HepG2 (cell line): ENCODE measurements at regions not wholly inside any gene's neighbourhood (a gene's known extent, or its start where the extent isn't known, plus 50 kb on each side); places are given as distances from the start of the nearest gene placed in this dataset.

ENCODE experiments used
- ATAC-seq: fragments of 200-7000 bp; cut with Tn5 transposase; 3 replicates; pipeline ENCODE4 v1.9.1; 2020; ENCODE audit warnings: mild to moderate bottlenecking, moderate library complexity
- BruUV-seq: library from RNA; stranded (reverse); fragments of 400-500 nt; replicated peaks from 2 replicates; lab custom pipeline; 2021; lab: Mats Ljungman, UMichigan
- CTCF ChIA-PET: fragments of 300-600 bp; formaldehyde crosslinking; extraction: SDS; loops from one replicate; lab custom pipeline; 2021; ENCODE audit warnings: low total read pairs, inconsistent platforms, low intra/inter-chr PET ratio; lab: Yijun Ruan, JAX
- POLR2A ChIA-PET: fragments of 350-600 bp; sonication (Branson Sonifier 250); formaldehyde crosslinking; loops from one replicate; lab custom pipeline; 2020; ENCODE audit warnings: antibody characterized with exemption, inconsistent platforms; lab: Yijun Ruan, JAX
- DNase-seq: peaks from one replicate; pipeline ENCODE4 v3.0.0-alpha.2; 2015; ENCODE audit warnings: low spot score
- FAIRE-seq: peaks from 3 replicates; lab custom pipeline; 2011; peaks lifted over from hg19 to GRCh38; lab: Jason Lieb, UNC
- H2AFZ ChIP-seq: one replicate; pipeline ENCODE4 v1.6.1; 2011; ENCODE audit warnings: low read length, inconsistent platforms
- H3K27ac ChIP-seq: fragments of 300-600 bp; 3 replicates; pipeline ENCODE4 v1.8.0; 2011; ENCODE audit warnings: mixed run types, mild to moderate bottlenecking, mixed read lengths, low read length, inconsistent platforms; ENCODE audit not compliant: insufficient read depth; ENCODE audit errors: extremely low read length
- H3K27me3 ChIP-seq, 2 experiments: fragments of 200-600 bp in 1 of 2; 2 replicates in 1 of 2; 3 replicates in 1 of 2; pipeline versions ENCODE4 v1.6.0 to v1.8.0; 2011; ENCODE audit warnings: low read length in 2 of 2, mild to moderate bottlenecking in 2 of 2, moderate library complexity in 2 of 2, inconsistent platforms in 1 of 2; ENCODE audit not compliant: insufficient read depth in 2 of 2, control insufficient read depth in 1 of 2
- H3K36me3 ChIP-seq, 2 experiments: fragments of 200-600 bp in 1 of 2; replicated peaks in 1 of 2; 2 replicates in 1 of 2; 3 replicates in 1 of 2; pipeline versions ENCODE4 v1.5.1 to v1.8.0; 2011; ENCODE audit warnings: low read length in 2 of 2, inconsistent platforms in 1 of 2; ENCODE audit not compliant: insufficient read depth in 2 of 2, control insufficient read depth in 1 of 2
- H3K4me1 ChIP-seq: 2 replicates; pipeline ENCODE4 v1.5.1; 2012; ENCODE audit warnings: low read length, inconsistent platforms; ENCODE audit not compliant: insufficient read depth
- H3K4me2 ChIP-seq: 2 replicates; pipeline ENCODE4 v1.6.0; 2011; ENCODE audit warnings: low read depth, low read length, inconsistent platforms
- H3K4me3 ChIP-seq, 3 experiments: fragments of 200-600 bp in 1 of 3; sonication (generic), shearing (Covaris generic) in 1 of 3; replicated peaks in 1 of 3; 2 replicates each; pipeline ENCODE4 v1.5.1; 2011 to 2016; ENCODE audit warnings: low read length in 3 of 3, inconsistent platforms in 2 of 3, low read depth in 2 of 3, mild to moderate bottlenecking in 2 of 3, control low read depth in 1 of 3, mixed read lengths in 1 of 3; ENCODE audit not compliant: insufficient read depth in 1 of 3
- H3K79me2 ChIP-seq: one replicate; pipeline ENCODE4 v1.6.1; 2011; ENCODE audit warnings: low read length, inconsistent platforms; ENCODE audit not compliant: insufficient read depth
- H3K9ac ChIP-seq: 2 replicates; pipeline ENCODE4 v1.6.0; 2011; ENCODE audit warnings: mild to moderate bottlenecking, low read depth, low read length, inconsistent platforms; ENCODE audit not compliant: insufficient read depth
- H3K9me3 ChIP-seq: 2 replicates; pipeline ENCODE4 v1.5.1; 2012; ENCODE audit warnings: mild to moderate bottlenecking, low read length
- H4K20me1 ChIP-seq: 2 replicates; pipeline ENCODE4 v1.6.0; 2011; ENCODE audit warnings: inconsistent platforms, mild to moderate bottlenecking, low read length, moderate library complexity; ENCODE audit not compliant: insufficient read depth
- ATF1 ChIP-seq: IDR thresholded peaks from 2 replicates; pipeline ENCODE4 v1.6.1; 2016; ENCODE audit warnings: mild to moderate bottlenecking, control low read depth
- ELK4 ChIP-seq: sonication (generic); formaldehyde crosslinking; IDR thresholded peaks from 2 replicates; pipeline ENCODE4 v1.9.0; 2021; ENCODE audit warnings: missing genetic modification reagents, borderline replicate concordance
- HNF4A ChIP-seq: sonication (generic); formaldehyde crosslinking; IDR thresholded peaks from 2 replicates; pipeline ENCODE4 v1.4.0; 2020; ENCODE audit warnings: missing genetic modification reagents
- KDM1A ChIP-seq: IDR thresholded peaks from 2 replicates; pipeline ENCODE4 v1.6.1; 2016; ENCODE audit warnings: missing compliant biosample characterization
- KLF11 ChIP-seq: IDR thresholded peaks from 2 replicates; pipeline ENCODE4 v1.6.1; 2016; ENCODE audit warnings: missing compliant biosample characterization
- PRDM10 ChIP-seq: sonication (generic); formaldehyde crosslinking; IDR thresholded peaks from 2 replicates; pipeline ENCODE4 v1.4.0; 2020; ENCODE audit warnings: low read depth, missing genetic modification reagents
- REPIN1 ChIP-seq: sonication (generic); formaldehyde crosslinking; IDR thresholded peaks from 2 replicates; pipeline ENCODE4 v1.8.0; 2022; ENCODE audit warnings: missing genetic modification reagents, low read depth, mild to moderate bottlenecking, borderline replicate concordance
- RFX3 ChIP-seq: IDR thresholded peaks from 2 replicates; pipeline ENCODE4 v1.6.1; 2016; ENCODE audit warnings: missing biosample characterization, missing genetic modification reagents
- SOX5 ChIP-seq: IDR thresholded peaks from 2 replicates; pipeline ENCODE4 v1.6.1; 2016; ENCODE audit warnings: borderline replicate concordance
- ZNF562 ChIP-seq: sonication (generic); formaldehyde crosslinking; IDR thresholded peaks from 2 replicates; pipeline ENCODE4 v1.8.0; 2022; ENCODE audit warnings: missing genetic modification reagents, borderline replicate concordance
- ZNF75D ChIP-seq: sonication (generic); formaldehyde crosslinking; IDR thresholded peaks from 2 replicates; pipeline ENCODE4 v1.8.1; 2023; ENCODE audit warnings: missing genetic modification reagents, mild to moderate bottlenecking, borderline replicate concordance
- ZNF782 ChIP-seq: sonication (generic); formaldehyde crosslinking; IDR thresholded peaks from 2 replicates; pipeline ENCODE4 v1.4.0; 2020; ENCODE audit warnings: missing genetic modification reagents, mild to moderate bottlenecking, borderline replicate concordance
- WGBS: methylation state at CpG from one replicate; pipeline ENCODE4 v1.1.6; 2017; ENCODE audit warnings: low lambda C conversion rate; 5-methylcytosine and 5-hydroxymethylcytosine counted together
- in situ Hi-C: cut with HindIII; loops from 2 replicates; pipeline ENCODE4 v1.10.0; 2017; ENCODE audit warnings: low pct_unique_long_range_greater_than_20kb; ENCODE audit not compliant: extremely low pct_ligation_motif_present
- intact Hi-C: fragments of 100-400 bp; cut with micrococcal nuclease; formaldehyde crosslinking; loops from one replicate; pipeline ENCODE4 v1.10.0; 2022; ENCODE audit not compliant: unreplicated experiment
- TF ChIP-seq, protein P1 (sequence below): sonication (generic); formaldehyde crosslinking; IDR thresholded peaks from 2 replicates; pipeline ENCODE4 v1.4.0; 2020; ENCODE audit warnings: missing genetic modification reagents
- TF ChIP-seq, protein P2 (sequence below): sonication (generic); formaldehyde crosslinking; conservative IDR thresholded peaks from 2 replicates; pipeline ENCODE4 v1.8.0; 2022; ENCODE audit warnings: missing genetic modification reagents
- TF ChIP-seq, protein P3 (sequence below): sonication (generic); formaldehyde crosslinking; IDR thresholded peaks from 2 replicates; pipeline ENCODE4 v1.9.0; 2021; ENCODE audit warnings: missing genetic modification reagents, mild to moderate bottlenecking, borderline replicate concordance

- TF ChIP-seq ELK4 (CRISPR knock-in tag) (no peak), SOX5 (CRISPR knock-in tag) (no peak)
- TF ChIP-seq, all 625 proteins: peak for 0
These were observed 219.4 kb upstream of the NCKAP5 start (continued) for GRCh38 chr2:133787651-133788050.

DNA sequence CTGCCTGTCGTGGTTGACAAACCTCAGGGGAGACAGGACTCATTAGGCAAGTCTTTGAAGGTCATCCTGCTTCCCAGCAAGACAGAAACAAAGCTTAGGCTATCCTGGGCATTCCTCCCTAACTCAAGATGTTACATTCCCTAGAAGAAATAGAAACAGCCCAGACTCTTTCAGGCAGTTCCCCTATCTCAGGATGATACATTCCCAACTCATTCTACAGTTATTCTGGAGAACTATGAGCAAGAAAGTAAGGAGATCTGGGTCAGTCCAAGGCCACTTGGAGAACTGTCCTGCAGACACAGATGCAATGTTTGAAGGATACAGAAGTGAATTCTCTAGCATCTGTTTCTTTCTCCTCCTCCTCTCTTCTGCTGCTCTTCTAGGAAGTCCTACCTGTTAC is 220.1 kb upstream of the NCKAP5 start:
- no peaks in the 10 kb centered on the region for H3K9me3 ChIP-seq
- H3K27ac ChIP-seq = no peak overlapping the region
- H3K79me2 ChIP-seq = no peaks in the 10 kb centered on the region
- 0% methylated on average over 1 of the region's 1 CpG for WGBS
- ATAC-seq = no peak
- POLR2A ChIA-PET = no interaction called here
- peaks cover 6% of the 10 kb centered on the region for H3K4me1 ChIP-seq
- no peak overlapping the region for H2AFZ ChIP-seq
- BruUV-seq = no TSS peak
- no peak overlapping the region for H3K4me3 ChIP-seq
- in situ Hi-C loops = no loop called here
- CTCF ChIA-PET = no interaction called here
- H4K20me1 ChIP-seq = no peaks in the 10 kb centered on the region
- FAIRE-seq = no peak
- DNase-seq = no peak
- H3K36me3 ChIP-seq = no peaks in the 10 kb centered on the region
- H3K4me2 ChIP-seq = no peak overlapping the region
- H3K27me3 ChIP-seq = peaks cover 0 to 4% of the 10 kb centered on the region in 2 experiments; a peak in 1 of 5 replicates
- intact Hi-C loops = no loop called here
- H3K9ac ChIP-seq = no peak overlapping the region
- TF ChIP-seq PRDM10 (no peak), ATF1 (CRISPR knock-in tag) (no peak), ZNF782 (CRISPR knock-in tag) (no peak), ZNF562 (no peak), REPIN1 (no peak), KLF11 (CRISPR knock-in tag) (no peak), ZNF75D (CRISPR knock-in tag) (no peak), KDM1A (CRISPR knock-in tag) (no peak), RFX3 (CRISPR knock-in tag) (no peak), HNF4A (CRISPR knock-in tag) (no peak)
- TF ChIP-seq, protein P1, sequence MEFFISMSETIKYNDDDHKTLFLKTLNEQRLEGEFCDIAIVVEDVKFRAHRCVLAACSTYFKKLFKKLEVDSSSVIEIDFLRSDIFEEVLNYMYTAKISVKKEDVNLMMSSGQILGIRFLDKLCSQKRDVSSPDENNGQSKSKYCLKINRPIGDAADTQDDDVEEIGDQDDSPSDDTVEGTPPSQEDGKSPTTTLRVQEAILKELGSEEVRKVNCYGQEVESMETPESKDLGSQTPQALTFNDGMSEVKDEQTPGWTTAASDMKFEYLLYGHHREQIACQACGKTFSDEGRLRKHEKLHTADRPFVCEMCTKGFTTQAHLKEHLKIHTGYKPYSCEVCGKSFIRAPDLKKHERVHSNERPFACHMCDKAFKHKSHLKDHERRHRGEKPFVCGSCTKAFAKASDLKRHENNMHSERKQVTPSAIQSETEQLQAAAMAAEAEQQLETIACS = no peak
- TF ChIP-seq, protein P2, sequence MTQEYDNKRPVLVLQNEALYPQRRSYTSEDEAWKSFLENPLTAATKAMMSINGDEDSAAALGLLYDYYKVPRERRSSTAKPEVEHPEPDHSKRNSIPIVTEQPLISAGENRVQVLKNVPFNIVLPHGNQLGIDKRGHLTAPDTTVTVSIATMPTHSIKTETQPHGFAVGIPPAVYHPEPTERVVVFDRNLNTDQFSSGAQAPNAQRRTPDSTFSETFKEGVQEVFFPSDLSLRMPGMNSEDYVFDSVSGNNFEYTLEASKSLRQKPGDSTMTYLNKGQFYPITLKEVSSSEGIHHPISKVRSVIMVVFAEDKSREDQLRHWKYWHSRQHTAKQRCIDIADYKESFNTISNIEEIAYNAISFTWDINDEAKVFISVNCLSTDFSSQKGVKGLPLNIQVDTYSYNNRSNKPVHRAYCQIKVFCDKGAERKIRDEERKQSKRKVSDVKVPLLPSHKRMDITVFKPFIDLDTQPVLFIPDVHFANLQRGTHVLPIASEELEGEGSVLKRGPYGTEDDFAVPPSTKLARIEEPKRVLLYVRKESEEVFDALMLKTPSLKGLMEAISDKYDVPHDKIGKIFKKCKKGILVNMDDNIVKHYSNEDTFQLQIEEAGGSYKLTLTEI (CRISPR knock-in tag) = no peak
- TF ChIP-seq, protein P3, sequence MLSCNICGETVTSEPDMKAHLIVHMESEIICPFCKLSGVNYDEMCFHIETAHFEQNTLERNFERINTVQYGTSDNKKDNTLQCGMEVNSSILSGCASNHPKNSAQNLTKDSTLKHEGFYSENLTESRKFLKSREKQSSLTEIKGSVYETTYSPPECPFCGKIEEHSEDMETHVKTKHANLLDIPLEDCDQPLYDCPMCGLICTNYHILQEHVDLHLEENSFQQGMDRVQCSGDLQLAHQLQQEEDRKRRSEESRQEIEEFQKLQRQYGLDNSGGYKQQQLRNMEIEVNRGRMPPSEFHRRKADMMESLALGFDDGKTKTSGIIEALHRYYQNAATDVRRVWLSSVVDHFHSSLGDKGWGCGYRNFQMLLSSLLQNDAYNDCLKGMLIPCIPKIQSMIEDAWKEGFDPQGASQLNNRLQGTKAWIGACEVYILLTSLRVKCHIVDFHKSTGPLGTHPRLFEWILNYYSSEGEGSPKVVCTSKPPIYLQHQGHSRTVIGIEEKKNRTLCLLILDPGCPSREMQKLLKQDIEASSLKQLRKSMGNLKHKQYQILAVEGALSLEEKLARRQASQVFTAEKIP (CRISPR knock-in tag) = no peak
